Mesendoderm (in vitro differentiated cells): ENCODE measurements at regions not wholly inside any gene's neighbourhood (a gene's known extent, or its start where the extent isn't known, plus 50 kb on each side); places are given as distances from the start of the nearest gene placed in this dataset.
"Not testable (repeated sequence)": the region's sequence is repeated elsewhere in the genome, so short reads cannot be mapped to it uniquely, and the experiment has no call there.

ENCODE experiments used
- DNase-seq: peaks from one replicate; pipeline ENCODE4 v3.0.0; 2013
- H2AK5ac ChIP-seq: 2 replicates; pipeline ENCODE4 v1.6.1; 2013; ENCODE audit warnings: low read length, inconsistent platforms
- H2BK120ac ChIP-seq: 2 replicates; pipeline ENCODE4 v1.6.1; 2013; ENCODE audit warnings: low read depth, mild to moderate bottlenecking, low read length, moderate library complexity, mixed read lengths
- H2BK15ac ChIP-seq: replicated peaks from 2 replicates; pipeline ENCODE4 v1.6.1; 2013; ENCODE audit warnings: low read depth, mild to moderate bottlenecking, moderate library complexity
- H2BK5ac ChIP-seq: 2 replicates; pipeline ENCODE4 v1.6.1; 2013; ENCODE audit warnings: low read length, inconsistent platforms
- H3K18ac ChIP-seq: 2 replicates; pipeline ENCODE4 v1.6.1; 2013; ENCODE audit warnings: mild to moderate bottlenecking, low read length, mixed read lengths
- H3K23ac ChIP-seq: one replicate; pipeline ENCODE4 v1.6.1; 2013; ENCODE audit warnings: low read length
- H3K27ac ChIP-seq: 2 replicates; pipeline ENCODE4 v1.5.1; 2013; ENCODE audit warnings: low read depth, mild to moderate bottlenecking, inconsistent platforms, low read length, moderate library complexity
- H3K27me3 ChIP-seq: 2 replicates; pipeline ENCODE4 v1.6.1; 2013; ENCODE audit warnings: low read length, control low read depth, mild to moderate bottlenecking, inconsistent platforms; ENCODE audit not compliant: insufficient read depth, poor library complexity
- H3K36me3 ChIP-seq: 2 replicates; pipeline ENCODE4 v1.6.1; 2013; ENCODE audit warnings: low read length, inconsistent platforms; ENCODE audit not compliant: control insufficient read depth, insufficient read depth
- H3K4ac ChIP-seq: one replicate; pipeline ENCODE4 v1.6.1; 2013; ENCODE audit warnings: low read depth, mild to moderate bottlenecking, low read length, moderate library complexity
- H3K4me1 ChIP-seq: 2 replicates; pipeline ENCODE4 v1.6.1; 2013; ENCODE audit warnings: low read depth, low read length, inconsistent platforms; ENCODE audit not compliant: control insufficient read depth
- H3K4me2 ChIP-seq: 2 replicates; pipeline ENCODE4 v1.6.1; 2013; ENCODE audit warnings: low read length
- H3K4me3 ChIP-seq: 2 replicates; pipeline ENCODE4 v1.5.1; 2013; ENCODE audit warnings: mild to moderate bottlenecking, low read length
- H3K56ac ChIP-seq: one replicate; pipeline ENCODE4 v1.6.1; 2013; ENCODE audit warnings: low read length
- H3K79me1 ChIP-seq: 2 replicates; pipeline ENCODE4 v1.6.1; 2013; ENCODE audit warnings: low read length, inconsistent platforms
- H3K79me2 ChIP-seq: 2 replicates; pipeline ENCODE4 v1.6.1; 2013; ENCODE audit warnings: mild to moderate bottlenecking, low read length; ENCODE audit not compliant: control insufficient read depth, insufficient read depth
- H3K9ac ChIP-seq: 2 replicates; pipeline ENCODE4 v1.6.1; 2013; ENCODE audit warnings: low read length, inconsistent platforms
- H4K5ac ChIP-seq: one replicate; pipeline ENCODE4 v1.6.1; 2013; ENCODE audit warnings: low read length
- H4K8ac ChIP-seq: one replicate; pipeline ENCODE4 v1.6.1; 2013; ENCODE audit warnings: low read depth, mild to moderate bottlenecking, control low read depth, low read length, moderate library complexity
- WGBS: extraction: QIAGEN DNeasy Blood & Tissue Kit; methylation state at CpG from one replicate; pipeline ENCODE4 v1.1.7; 2013; ENCODE audit warnings: low lambda C conversion rate, missing lambda C conversion rate; ENCODE audit not compliant: insufficient coverage; ENCODE audit errors: extremely low coverage; 5-methylcytosine and 5-hydroxymethylcytosine counted together

DNA sequence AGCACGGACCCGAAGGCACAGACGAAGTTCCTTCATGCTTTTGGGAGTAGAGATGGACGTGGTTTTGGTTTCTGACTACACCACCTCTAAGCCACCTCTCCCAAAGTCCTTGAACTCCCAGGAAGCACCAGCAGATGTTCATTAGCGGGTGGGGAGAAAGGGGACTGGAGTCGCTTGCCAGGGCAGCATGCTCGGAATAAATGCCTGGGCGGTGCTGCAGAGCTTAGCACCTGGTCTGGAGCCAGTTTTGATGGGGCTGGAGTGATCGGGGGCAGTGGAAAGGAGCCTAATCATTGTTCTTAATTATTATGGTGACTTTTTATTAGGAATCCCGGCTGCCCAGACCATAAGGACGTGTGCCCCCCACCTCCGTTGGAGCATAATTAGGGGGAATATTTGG is 220.8 kb downstream of the TFCP2L1 start:
- Histone ChIP-seq H3K4me2 (no peak overlapping the region), H2AK5ac (no peak overlapping the region), H3K18ac (no peak overlapping the region), H3K79me2 (no peaks in the 10 kb centered on the region), H4K5ac (no peak overlapping the region), H2BK15ac (no peak overlapping the region), H3K23ac (no peak overlapping the region), H3K27me3 (no peaks in the 10 kb centered on the region), H3K27ac (no peak overlapping the region), H3K9ac (no peak overlapping the region), H3K79me1 (no peaks in the 10 kb centered on the region), H2BK5ac (no peak overlapping the region), H2BK120ac (no peak overlapping the region), H3K4me3 (no peak overlapping the region), H3K36me3 (no peaks in the 10 kb centered on the region), H3K4me1 (no peaks in the 10 kb centered on the region), H3K56ac (no peak overlapping the region), H3K4ac (no peak overlapping the region), H4K8ac (no peak overlapping the region)
- WGBS: no CpG with 5 or more reads among the region's 12 CpGs
- DNase-seq: no peak

GRCh38 chr2:121065239-121065638 is 219.8 kb downstream of the TFCP2L1 start:
- H3K4me1 ChIP-seq: no peaks in the 10 kb centered on the region
- no peak overlapping the region for H3K9ac ChIP-seq
- H3K23ac ChIP-seq: no peak overlapping the region
- no peak overlapping the region for H4K8ac ChIP-seq
- no CpG with 5 or more reads among the region's 5 CpGs for WGBS
- H3K79me1 ChIP-seq: no peaks in the 10 kb centered on the region
- no peak overlapping the region for H3K56ac ChIP-seq
- no peaks in the 10 kb centered on the region for H3K27me3 ChIP-seq
- H2BK5ac ChIP-seq: no peak overlapping the region
- H3K27ac ChIP-seq: no peak overlapping the region
- no peak overlapping the region for H3K4me3 ChIP-seq
- no peaks in the 10 kb centered on the region for H3K79me2 ChIP-seq
- H4K5ac ChIP-seq: no peak overlapping the region
- no peak overlapping the region for H2BK15ac ChIP-seq
- no peaks in the 10 kb centered on the region for H3K36me3 ChIP-seq
- no peak overlapping the region for H3K4me2 ChIP-seq
- H3K18ac ChIP-seq: no peak overlapping the region
- H2AK5ac ChIP-seq: no peak overlapping the region
- no peak for DNase-seq
- H3K4ac ChIP-seq: no peak overlapping the region
- no peak overlapping the region for H2BK120ac ChIP-seq

- H3K36me3 ChIP-seq: no peaks in the 10 kb centered on the region
- no peak overlapping the region for H3K56ac ChIP-seq
- H3K4me1 ChIP-seq: no peaks in the 10 kb centered on the region
- WGBS: no CpG with 5 or more reads among the region's 6 CpGs
- H3K79me1 ChIP-seq: no peaks in the 10 kb centered on the region
- H3K27ac ChIP-seq: no peak overlapping the region
- no peak overlapping the region for H2BK120ac ChIP-seq
- H2BK5ac ChIP-seq: no peak overlapping the region
- H3K23ac ChIP-seq: no peak overlapping the region
- no peak overlapping the region for H2AK5ac ChIP-seq
- no peak overlapping the region for H3K4me3 ChIP-seq
- no peak overlapping the region for H3K18ac ChIP-seq
- H3K4me2 ChIP-seq: no peak overlapping the region
- H3K79me2 ChIP-seq: no peaks in the 10 kb centered on the region
- H3K9ac ChIP-seq: no peak overlapping the region
- H2BK15ac ChIP-seq: no peak overlapping the region
- H3K27me3 ChIP-seq: no peaks in the 10 kb centered on the region
- no peak overlapping the region for H4K5ac ChIP-seq
- DNase-seq: peak; percentile 83
- H3K4ac ChIP-seq: no peak overlapping the region
- H4K8ac ChIP-seq: no peak overlapping the region
Observed at GRCh38 chr2:121066526-121066925, 218.5 kb downstream of the TFCP2L1 start.

DNA sequence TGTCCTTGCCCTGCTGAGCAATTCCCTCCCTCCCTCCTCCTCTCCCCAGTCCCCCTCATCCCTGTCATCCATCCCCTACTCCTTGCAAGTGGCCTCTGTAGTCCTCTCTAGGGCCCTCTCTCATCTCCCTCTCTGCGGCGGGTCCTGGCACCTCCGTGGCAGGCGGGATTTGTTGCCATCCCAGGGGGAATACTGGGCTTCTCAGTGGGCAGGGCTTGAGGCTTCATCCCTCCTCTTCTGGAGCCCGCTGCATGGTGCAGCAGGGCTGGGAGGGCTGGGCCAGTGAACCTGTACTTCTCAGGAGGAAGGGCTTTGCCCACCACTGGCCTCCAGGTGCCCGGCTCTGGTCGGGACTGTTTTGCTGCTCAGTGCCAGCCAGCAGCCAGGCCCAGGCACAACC is 216.2 kb downstream of the TFCP2L1 start:
- Histone ChIP-seq H2BK120ac (no peak overlapping the region), H3K4me2 (no peak overlapping the region), H3K27me3 (no peaks in the 10 kb centered on the region), H3K23ac (no peak overlapping the region), H3K4ac (no peak overlapping the region), H3K9ac (no peak overlapping the region), H3K4me1 (no peaks in the 10 kb centered on the region), H3K79me1 (no peaks in the 10 kb centered on the region), H2BK15ac (no peak overlapping the region), H3K36me3 (no peaks in the 10 kb centered on the region), H3K56ac (no peak overlapping the region), H3K79me2 (no peaks in the 10 kb centered on the region), H3K27ac (no peak overlapping the region), H4K5ac (no peak overlapping the region), H2AK5ac (no peak overlapping the region), H3K4me3 (no peak overlapping the region), H4K8ac (no peak overlapping the region), H3K18ac (no peak overlapping the region), H2BK5ac (no peak overlapping the region)
- WGBS: no CpG with 5 or more reads among the region's 7 CpGs
- no peak for DNase-seq

GRCh38 chr2:121069434-121069969 is 215.5 kb downstream of the TFCP2L1 start:
- H3K18ac ChIP-seq: no peak overlapping the region
- H3K9ac ChIP-seq: no peak overlapping the region
- no peak for DNase-seq
- H2AK5ac ChIP-seq: no peak overlapping the region
- no peak overlapping the region for H3K23ac ChIP-seq
- H3K4me2 ChIP-seq: no peak overlapping the region
- H3K27me3 ChIP-seq: no peaks in the 10 kb centered on the region
- no peaks in the 10 kb centered on the region for H3K4me1 ChIP-seq
- no peaks in the 10 kb centered on the region for H3K79me2 ChIP-seq
- H2BK15ac ChIP-seq: no peak overlapping the region
- H3K36me3 ChIP-seq: no peaks in the 10 kb centered on the region
- H3K4ac ChIP-seq: no peak overlapping the region
- H4K5ac ChIP-seq: no peak overlapping the region
- no peak overlapping the region for H3K4me3 ChIP-seq
- H4K8ac ChIP-seq: no peak overlapping the region
- no peak overlapping the region for H3K56ac ChIP-seq
- no CpG with 5 or more reads among the region's 18 CpGs for WGBS
- no peaks in the 10 kb centered on the region for H3K79me1 ChIP-seq
- H3K27ac ChIP-seq: no peak overlapping the region
- no peak overlapping the region for H2BK5ac ChIP-seq
- no peak overlapping the region for H2BK120ac ChIP-seq

DNA sequence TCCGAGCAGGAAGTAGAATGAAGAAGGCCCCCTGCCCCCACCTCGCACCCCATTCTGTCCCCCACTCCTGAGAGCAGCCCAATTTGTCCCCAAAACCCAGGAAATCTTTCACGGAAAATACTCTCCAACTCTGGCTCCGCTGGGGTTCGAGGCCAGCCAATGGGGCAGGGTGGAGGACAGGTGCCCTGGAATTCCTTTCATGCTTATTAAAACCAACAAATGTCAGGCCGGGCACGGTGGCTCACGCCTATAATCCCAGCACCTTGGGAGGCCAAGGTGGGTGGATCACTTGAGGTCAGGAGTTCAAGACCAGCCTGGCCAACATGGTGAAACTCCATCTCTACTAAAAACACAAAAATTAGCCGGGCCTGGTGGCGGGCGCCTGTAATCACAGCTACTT is 214.9 kb downstream of the TFCP2L1 start:
- H3K27ac ChIP-seq, H2AK5ac ChIP-seq, DNase-seq, H3K56ac ChIP-seq, H3K79me1 ChIP-seq, H3K9ac ChIP-seq, H3K4me2 ChIP-seq, H3K79me2 ChIP-seq, H3K36me3 ChIP-seq, H3K4ac ChIP-seq, H3K18ac ChIP-seq, H3K27me3 ChIP-seq, H2BK15ac ChIP-seq, H4K5ac ChIP-seq, H4K8ac ChIP-seq, H2BK5ac ChIP-seq, H3K4me3 ChIP-seq, H3K4me1 ChIP-seq, H3K23ac ChIP-seq, H2BK120ac ChIP-seq: not testable (repeated sequence)
- no CpG with 5 or more reads among the region's 11 CpGs for WGBS
